Type B pancreatic cell (in vitro differentiated cells): ENCODE measurements at regions not wholly inside any gene's neighbourhood (a gene's known extent, or its start where the extent isn't known, plus 50 kb on each side); places are given as distances from the start of the nearest gene placed in this dataset.

ENCODE experiments used
- DNase-seq: peaks from one replicate; pipeline ENCODE4 v3.0.0; 2021; ENCODE audit warnings: mixed read lengths; ENCODE audit not compliant: unreplicated experiment; ENCODE audit errors: extremely low spot score
- H3K27ac Mint-ChIP-seq: 2 replicates; pipeline ENCODE4 v1.8.0; 2021; ENCODE audit warnings: mild to moderate bottlenecking, mixed read lengths
- H3K27me3 Mint-ChIP-seq: 2 replicates; pipeline ENCODE4 v1.8.0; 2021; ENCODE audit warnings: mixed read lengths
- H3K36me3 Mint-ChIP-seq: 2 replicates; pipeline ENCODE4 v1.8.0; 2021; ENCODE audit warnings: mixed read lengths
- H3K4me1 Mint-ChIP-seq: one replicate; pipeline ENCODE4 v1.8.0; 2021; ENCODE audit warnings: mixed read lengths; ENCODE audit not compliant: unreplicated experiment
- H3K4me3 Mint-ChIP-seq: 2 replicates; pipeline ENCODE4 v1.8.0; 2021; ENCODE audit warnings: mild to moderate bottlenecking, mixed read lengths
- H3K9me3 Mint-ChIP-seq: 2 replicates; pipeline ENCODE4 v1.8.0; 2021; ENCODE audit warnings: mixed read lengths
- CTCF ChIP-seq: fragments of 200-600 bp; sonication (generic); conservative IDR thresholded peaks from 2 replicates; pipeline ENCODE4 v1.5.0; 2021; ENCODE audit warnings: antibody characterized with exemption, mild to moderate bottlenecking

- H3K36me3 Mint-ChIP-seq = no peaks in the 10 kb centered on the region
- DNase-seq = no peak
- H3K27me3 Mint-ChIP-seq = peaks cover 60% of the 10 kb centered on the region
- TF ChIP-seq CTCF = no peak
- no peaks in the 10 kb centered on the region for H3K9me3 Mint-ChIP-seq
- H3K4me1 Mint-ChIP-seq = peaks cover 15% of the 10 kb centered on the region
- no peak overlapping the region for H3K27ac Mint-ChIP-seq
- no peak overlapping the region for H3K4me3 Mint-ChIP-seq
Observed at GRCh38 chr1:18554597-18554996, 73.9 kb downstream of the KLHDC7A start.

- peaks cover 64% of the 10 kb centered on the region for H3K27me3 Mint-ChIP-seq
- peaks cover 15% of the 10 kb centered on the region for H3K4me1 Mint-ChIP-seq
- no peak overlapping the region for H3K27ac Mint-ChIP-seq
- TF ChIP-seq CTCF = no peak
- no peak for DNase-seq
- no peaks in the 10 kb centered on the region for H3K9me3 Mint-ChIP-seq
- H3K36me3 Mint-ChIP-seq = no peaks in the 10 kb centered on the region
- no peak overlapping the region for H3K4me3 Mint-ChIP-seq
Observed at GRCh38 chr1:18555036-18555435, 74.3 kb downstream of the KLHDC7A start.

- Mint-ChIP-seq H3K9me3 (no peaks in the 10 kb centered on the region), H3K27ac (no peak overlapping the region), H3K4me1 (peaks cover 15% of the 10 kb centered on the region), H3K27me3 (peaks cover 70% of the 10 kb centered on the region), H3K4me3 (no peak overlapping the region), H3K36me3 (no peaks in the 10 kb centered on the region)
- DNase-seq = no peak
- peak; percentile 72 for TF ChIP-seq CTCF
Observed at GRCh38 chr1:18556364-18556763, 74.3 kb upstream of the PAX7 start.

GRCh38 chr1:18557621-18558465 lies 72.8 kb upstream of the PAX7 start:
- Mint-ChIP-seq H3K36me3 (no peaks in the 10 kb centered on the region), H3K4me3 (peak overlapping the region; percentile 63), H3K4me1 (peaks cover 15% of the 10 kb centered on the region), H3K9me3 (no peaks in the 10 kb centered on the region), H3K27ac (no peak overlapping the region), H3K27me3 (peaks cover 71% of the 10 kb centered on the region)
- TF ChIP-seq CTCF = no peak
- no peak for DNase-seq

- peaks cover 74% of the 10 kb centered on the region for H3K27me3 Mint-ChIP-seq
- no peak for TF ChIP-seq CTCF
Observed at GRCh38 chr1:18560692-18561091, 70.0 kb upstream of the PAX7 start.

More at GRCh38 chr1:18560692-18561091, 70.0 kb upstream of the PAX7 start:
- Mint-ChIP-seq H3K27ac (no peak overlapping the region), H3K4me3 (no peak overlapping the region), H3K36me3 (no peaks in the 10 kb centered on the region), H3K9me3 (no peaks in the 10 kb centered on the region), H3K4me1 (peaks cover 15% of the 10 kb centered on the region)
- DNase-seq = no peak
